Stimulated activated CD8-positive, alpha-beta memory T cell treated with anti-CD3 and anti-CD28 coated beads, Interleukin-4, amount 100 ng/mL, for 48 hours (primary cell): ENCODE measurements at regions not wholly inside any gene's neighbourhood (a gene's known extent, or its start where the extent isn't known, plus 50 kb on each side); places are given as distances from the start of the nearest gene placed in this dataset.

Source experiments
- DNase-seq: peaks from one replicate; pipeline ENCODE4 v3.0.0-alpha.2; 2020

DNA sequence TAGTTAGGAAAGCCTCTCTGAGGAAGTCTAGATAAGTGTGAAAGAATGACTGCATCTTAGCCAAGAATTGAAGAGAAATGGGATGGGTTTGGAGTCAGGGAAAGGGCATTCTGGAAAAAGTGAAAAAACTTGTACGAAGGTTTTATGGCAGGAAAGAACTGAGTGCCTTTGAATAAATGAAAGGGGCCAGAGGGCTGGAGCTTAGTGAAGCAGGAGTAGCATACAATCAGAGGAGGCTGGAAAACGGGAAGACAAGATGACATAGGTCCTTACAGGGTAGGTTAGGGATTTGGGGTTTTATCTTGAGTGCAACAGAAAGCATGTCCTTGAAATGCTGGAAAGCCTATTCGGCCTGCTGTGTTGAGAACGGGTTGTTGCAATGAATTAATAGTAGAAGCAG is 152.6 kb upstream of the RND3 start:
- no peak for DNase-seq

DNA sequence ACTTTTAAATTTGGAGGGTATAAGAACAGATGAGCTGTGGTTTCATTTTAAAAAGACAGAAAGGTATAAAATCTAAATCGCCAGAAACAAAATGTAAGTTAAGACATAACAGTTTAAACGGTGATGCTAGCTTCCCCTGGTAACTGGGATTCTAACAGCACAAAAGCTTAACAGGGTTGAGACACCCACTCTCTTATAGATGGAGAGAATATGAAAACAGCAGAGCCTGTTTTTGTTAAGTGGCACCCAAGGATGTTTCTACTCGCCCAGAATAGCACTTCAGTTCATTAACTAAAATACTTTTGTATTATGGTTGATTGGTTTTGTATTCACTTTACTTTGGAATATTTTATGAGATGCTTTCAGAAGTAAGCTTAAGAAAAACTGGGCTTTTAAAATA is 151.9 kb upstream of the RND3 start:
- DNase-seq, result no peak

- DNase-seq, result no peak
Measured at GRCh38 chr2:150631236-150631821, 143.9 kb upstream of the RND3 start.

DNA sequence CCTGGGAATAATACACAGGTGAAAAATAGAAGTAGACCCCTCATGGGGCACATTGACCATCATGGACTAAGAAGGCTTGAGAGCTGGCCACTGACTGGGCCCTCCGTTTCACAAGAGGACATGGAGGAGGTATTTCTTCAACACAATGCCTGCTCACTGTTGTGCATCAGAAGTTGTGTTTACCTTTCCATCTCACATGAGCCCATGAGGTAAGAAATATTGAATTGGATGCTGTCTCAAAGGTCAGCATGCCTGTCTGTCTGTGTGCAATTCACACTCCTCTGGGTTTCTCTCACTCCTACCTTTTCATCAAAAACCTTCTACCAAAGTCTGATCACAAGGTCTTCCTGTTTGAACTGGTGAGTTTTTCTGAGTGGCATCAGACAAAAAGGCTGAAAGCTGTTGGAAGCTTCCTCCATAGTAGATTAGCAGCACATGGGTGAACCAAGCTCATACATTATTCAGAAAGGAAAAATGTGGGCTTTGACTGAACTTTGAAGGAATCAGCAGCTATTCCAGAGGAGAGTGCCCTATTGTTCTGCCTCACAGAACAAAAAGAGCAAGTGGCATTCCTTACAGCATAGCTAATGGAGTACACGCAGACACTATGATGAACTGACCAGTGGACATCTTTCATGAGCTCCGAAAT is 143.2 kb upstream of the RND3 start:
- DNase-seq, result no peak

DNA sequence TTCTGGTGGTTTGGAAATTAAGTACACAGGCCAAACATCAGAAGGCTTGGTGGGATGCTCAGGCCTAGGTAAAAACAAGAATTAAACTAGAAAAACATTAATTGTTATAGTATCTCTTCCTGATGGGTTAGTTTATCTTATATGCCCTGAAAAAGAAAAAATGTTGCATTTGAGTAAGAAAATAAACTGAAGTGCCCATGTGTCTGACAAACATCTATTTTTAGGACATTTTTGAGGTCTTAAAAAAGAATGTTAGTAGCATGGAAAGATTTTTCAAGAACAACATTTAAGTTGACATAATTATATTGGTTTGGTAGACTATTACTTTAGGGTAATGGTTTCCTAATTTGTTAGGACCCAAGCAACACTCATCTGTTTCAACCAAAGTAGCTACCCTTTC is 140.1 kb upstream of the RND3 start:
- DNase-seq, result no peak

DNA sequence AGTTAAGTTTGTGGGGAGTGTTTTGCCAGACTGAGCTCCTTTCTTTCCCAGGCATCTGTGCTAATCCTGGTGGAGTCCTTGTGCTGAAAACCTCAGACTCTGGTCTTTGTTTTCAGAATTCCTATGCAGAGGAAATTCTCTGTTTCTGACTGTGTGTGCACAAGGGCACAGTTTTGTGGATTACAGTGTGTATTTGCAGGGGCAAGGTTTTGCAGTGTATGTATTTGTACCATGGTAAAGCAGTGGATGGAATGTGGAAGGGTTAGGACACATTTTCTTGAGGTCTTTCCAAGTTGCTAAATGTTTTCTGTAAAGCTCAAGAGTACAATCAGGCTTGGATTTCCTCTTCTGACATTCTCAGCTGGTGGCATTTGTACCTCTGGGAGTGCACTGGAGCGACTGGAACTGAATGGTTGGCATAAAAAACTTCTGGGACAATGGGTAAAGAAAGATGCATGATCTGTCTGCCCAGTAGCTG is 139.5 kb upstream of the RND3 start:
- no peak for DNase-seq

GRCh38 chr2:150625741-150626140 is 138.3 kb upstream of the RND3 start:
- DNase-seq, result no peak

GRCh38 chr2:150625303-150625702 is 137.8 kb upstream of the RND3 start:
- no peak for DNase-seq

- no peak for DNase-seq
Measured at GRCh38 chr2:150624001-150624401, 136.5 kb upstream of the RND3 start.

DNA sequence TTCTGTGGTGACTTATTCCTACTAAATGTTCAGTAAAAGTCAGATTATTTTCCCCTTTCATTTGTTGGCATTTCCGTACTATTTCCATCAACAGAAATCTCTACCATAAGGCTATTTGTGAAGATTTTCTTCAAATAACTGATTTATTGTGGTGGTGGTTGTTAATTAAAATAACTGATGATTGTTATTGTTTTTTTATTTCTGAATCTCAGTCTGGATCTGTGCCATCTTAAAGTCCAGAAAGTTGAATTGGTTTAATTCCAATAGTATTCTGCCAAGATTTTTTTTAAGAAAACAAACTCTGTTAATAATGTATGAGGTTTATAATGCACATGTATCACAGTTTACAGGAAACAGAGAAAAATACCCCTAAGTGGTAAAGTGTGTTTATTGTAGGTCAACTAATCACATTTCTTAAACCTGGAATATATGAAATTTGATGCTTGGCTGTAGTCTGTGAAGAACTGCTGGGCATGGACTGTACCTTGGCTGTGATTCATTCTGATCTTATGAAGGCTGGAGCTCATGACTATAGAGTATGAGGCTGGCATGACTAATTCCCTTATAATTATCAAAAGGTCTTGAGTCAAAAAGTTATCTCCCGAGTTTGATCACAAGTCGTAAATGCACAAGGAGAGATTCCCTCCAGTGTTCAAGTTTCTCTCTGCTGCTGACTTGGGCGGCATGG is 134.2 kb upstream of the RND3 start:
- DNase-seq, result no peak

GRCh38 chr2:150620855-150621254 is 133.4 kb upstream of the RND3 start:
- DNase-seq, result no peak

DNA sequence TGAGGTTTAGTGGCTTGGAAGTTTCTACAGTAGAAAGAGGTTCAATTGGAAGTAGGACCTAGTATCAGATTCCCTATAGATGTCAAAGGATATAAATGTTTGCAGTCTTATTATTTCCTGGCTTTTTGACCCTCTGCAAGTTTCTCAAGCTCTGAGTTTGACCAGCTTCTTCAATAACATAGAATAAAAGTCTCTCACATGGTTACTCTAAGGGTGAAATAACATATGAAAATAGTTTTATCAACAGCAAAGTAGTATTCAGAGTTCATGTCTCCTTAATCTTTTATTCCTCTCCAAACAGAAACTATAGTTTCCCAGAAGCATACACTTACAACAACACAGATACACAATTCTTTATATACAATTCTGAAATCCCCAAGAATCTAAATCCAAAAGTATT is 132.9 kb upstream of the RND3 start:
- no peak for DNase-seq

- DNase-seq, result no peak
Measured at GRCh38 chr2:150619607-150620330, 132.3 kb upstream of the RND3 start.

DNA sequence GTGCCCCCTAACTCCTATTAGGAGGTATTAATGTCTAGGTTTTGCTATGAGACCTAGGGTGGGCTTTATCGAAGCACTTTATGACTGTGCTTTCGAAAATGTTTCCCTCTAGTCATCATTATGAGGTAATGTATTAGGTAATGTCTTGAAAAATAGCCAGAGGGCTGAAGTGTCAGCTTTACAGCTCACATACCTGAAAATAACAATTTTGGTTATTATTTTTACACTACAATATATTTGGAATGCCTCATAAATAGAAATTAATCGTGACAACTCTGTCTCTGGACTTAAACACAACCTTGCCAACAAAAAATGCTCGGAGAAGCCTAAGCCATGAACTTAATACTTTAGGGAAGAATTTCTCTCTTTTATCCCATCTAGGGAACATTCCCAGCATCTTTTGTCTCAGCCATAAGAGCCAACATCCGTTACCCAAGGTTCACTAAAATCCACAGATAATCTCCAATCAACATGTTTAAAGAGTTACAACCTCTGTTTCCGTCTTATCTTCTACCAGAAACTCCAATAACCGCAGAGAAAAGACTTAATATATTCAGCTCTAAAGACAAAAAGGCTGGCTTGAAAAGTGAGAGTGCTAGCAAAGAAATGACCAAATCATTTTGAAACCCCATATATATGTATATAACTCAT is 130.9 kb upstream of the RND3 start:
- DNase-seq, result no peak

DNA sequence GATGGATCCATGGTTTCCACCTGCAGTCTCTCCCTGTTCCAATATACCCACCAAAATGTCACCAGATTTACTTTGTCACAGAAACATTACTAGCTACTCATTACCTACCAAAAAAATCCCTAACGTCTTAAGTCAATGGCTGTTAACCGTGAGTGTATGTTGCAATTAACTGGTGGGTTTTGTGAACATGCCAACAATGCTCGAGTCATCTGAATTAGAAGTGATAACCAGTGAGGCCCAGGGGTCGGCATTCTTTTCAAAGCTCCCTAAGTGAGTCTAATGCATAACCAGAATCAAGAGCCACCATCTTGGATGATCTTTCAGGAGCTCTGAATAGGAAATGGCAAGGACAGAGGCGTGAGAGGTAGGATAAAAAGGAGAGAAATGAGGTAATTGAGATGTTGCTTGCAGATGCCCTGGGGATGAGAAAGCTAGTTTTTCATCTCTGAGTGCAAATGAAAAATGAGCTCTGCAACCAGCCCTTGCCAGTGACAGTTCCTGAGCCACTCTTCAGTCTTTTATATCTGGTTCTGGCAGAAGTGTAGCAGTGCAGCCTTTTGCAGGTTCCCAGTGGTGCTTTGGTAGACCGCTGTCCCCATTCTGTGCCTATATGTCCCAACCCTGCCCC is 130.0 kb upstream of the RND3 start:
- no peak for DNase-seq

GRCh38 chr2:150612957-150613710 is 125.7 kb upstream of the RND3 start:
- no peak for DNase-seq

- DNase-seq, result no peak
Measured at GRCh38 chr2:150610670-150611279, 123.3 kb upstream of the RND3 start.

- no peak for DNase-seq
Measured at GRCh38 chr2:150609831-150610582, 122.5 kb upstream of the RND3 start.

GRCh38 chr2:150608341-150608740 is 120.9 kb upstream of the RND3 start:
- no peak for DNase-seq

DNA sequence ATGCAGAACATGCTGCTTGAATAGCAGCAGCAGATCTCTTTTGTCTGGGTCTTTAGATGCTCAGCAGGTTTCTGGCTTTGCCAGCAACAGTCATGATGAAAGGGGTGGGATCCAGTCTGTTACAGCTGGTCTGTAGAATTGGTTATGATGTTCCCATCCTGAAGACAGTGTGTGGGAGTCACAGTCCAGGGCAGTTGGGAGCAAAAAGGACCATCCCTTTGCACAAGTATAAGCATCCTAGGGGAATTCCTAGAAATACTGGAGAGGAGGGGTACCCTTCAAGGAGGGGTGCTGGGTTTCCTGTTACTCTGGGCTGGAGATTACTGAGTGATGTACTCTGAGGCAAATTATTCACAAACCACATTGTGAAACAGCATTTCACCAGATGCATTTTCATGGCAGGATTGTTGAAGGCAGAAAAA is 119.9 kb upstream of the RND3 start:
- no peak for DNase-seq
